Stimulated activated naive CD8-positive, alpha-beta T cell treated with anti-CD3 and anti-CD28 coated beads, Interleukin-15, amount 100 ng/mL, for 72 hours (primary cell): ENCODE measurements at regions not wholly inside any gene's neighbourhood (a gene's known extent, or its start where the extent isn't known, plus 50 kb on each side); places are given as distances from the start of the nearest gene placed in this dataset.

Source experiments
- ATAC-seq: fragments of 150-1000 bp; cut with Tn5 transposase; 2 replicates; pipeline ENCODE4 v1.10.0; 2021; ENCODE audit warnings: mild to moderate bottlenecking, moderate library complexity
- DNase-seq, 2 donors: peaks; one replicate each; pipeline ENCODE4 v3.0.0; 2021 to 2022
- H3K27ac Mint-ChIP-seq, 2 donors: one replicate each; pipeline ENCODE4 v1.8.0; 2022; ENCODE audit warnings: mild to moderate bottlenecking in 2 of 2, mixed read lengths in 2 of 2, moderate library complexity in 2 of 2
- H3K27me3 Mint-ChIP-seq: one replicate; pipeline ENCODE4 v1.8.0; 2022; ENCODE audit warnings: mixed read lengths
- H3K4me1 Mint-ChIP-seq: one replicate; pipeline ENCODE4 v1.8.0; 2022; ENCODE audit warnings: mild to moderate bottlenecking, mixed read lengths
- H3K4me3 Mint-ChIP-seq, 2 donors: one replicate each; pipeline ENCODE4 v1.8.0; 2022; ENCODE audit warnings: mild to moderate bottlenecking in 2 of 2, mixed read lengths in 2 of 2, moderate library complexity in 1 of 2
- H3K9me3 Mint-ChIP-seq, 2 donors: one replicate each; pipeline ENCODE4 v1.8.0; 2022; ENCODE audit warnings: mixed read lengths in 2 of 2

DNA sequence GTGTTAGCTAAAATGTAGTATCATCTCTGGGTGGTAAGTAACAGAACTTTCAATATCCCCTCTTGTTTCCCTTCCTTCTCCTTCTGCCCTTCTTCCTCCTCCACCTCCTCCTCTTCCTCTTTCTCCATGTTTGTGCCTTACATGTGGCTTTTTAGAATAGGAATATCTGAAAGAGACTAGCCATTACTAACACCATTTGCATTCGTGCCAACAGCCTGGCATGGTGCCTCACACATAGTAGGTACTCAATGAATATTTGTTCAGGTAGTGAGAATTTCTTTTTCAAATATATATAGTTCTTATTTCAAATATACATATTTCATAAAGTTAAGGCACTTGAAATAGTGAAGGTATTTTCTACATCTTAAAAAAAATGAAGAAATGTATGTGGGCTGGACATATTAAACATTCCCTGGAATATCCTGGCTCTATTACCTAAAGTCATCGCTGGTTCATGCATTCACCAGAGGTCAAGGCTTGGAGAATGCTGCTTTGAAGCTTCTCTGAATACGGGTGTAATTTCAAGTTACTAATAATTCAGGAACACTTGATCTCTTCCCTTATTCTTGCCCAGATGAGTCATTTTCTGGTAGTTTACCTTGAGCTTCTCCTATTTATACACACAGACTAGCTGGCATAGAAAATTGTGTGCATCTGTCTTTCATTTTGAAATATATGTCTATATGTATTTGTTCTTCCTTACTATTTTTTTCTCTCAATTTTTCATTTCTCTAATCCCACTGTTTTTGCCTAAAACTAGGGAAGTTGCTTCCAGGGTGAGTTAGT lies 319.4 kb downstream of the TGFB2 start:
- DNase-seq (no peak), ATAC-seq (no peak)
- no peak overlapping the region for H3K27ac Mint-ChIP-seq
- H3K4me3 Mint-ChIP-seq: no peak overlapping the region
- H3K4me1 Mint-ChIP-seq: no peaks in the 10 kb centered on the region
- no peaks in the 10 kb centered on the region for H3K9me3 Mint-ChIP-seq
- H3K27me3 Mint-ChIP-seq: no peaks in the 10 kb centered on the region

DNA sequence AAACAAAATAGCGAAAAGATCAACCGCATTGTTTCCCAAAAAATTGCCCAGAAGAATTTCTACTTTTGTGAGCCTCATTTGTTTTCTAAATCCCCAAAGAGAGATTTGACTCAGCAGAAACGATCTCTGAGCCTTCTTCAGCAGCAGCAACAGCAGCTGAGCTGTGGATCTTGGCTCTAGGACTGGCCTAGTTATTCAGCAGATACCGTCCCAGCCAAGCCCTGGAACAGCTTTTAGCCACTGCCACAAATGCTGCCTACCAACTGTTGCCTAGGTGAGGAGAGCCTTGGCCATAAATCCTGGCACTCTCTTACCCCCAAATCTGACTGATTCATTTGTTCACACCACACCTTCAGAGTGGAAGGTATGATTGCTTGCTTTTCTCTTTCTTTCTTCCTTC lies 320.1 kb downstream of the TGFB2 start:
- ATAC-seq (no peak), DNase-seq (no peak)
- no peaks in the 10 kb centered on the region for H3K4me1 Mint-ChIP-seq
- peaks cover 0 to 4% of the 10 kb centered on the region in 2 donors for H3K9me3 Mint-ChIP-seq
- no peaks in the 10 kb centered on the region for H3K27me3 Mint-ChIP-seq
- no peak overlapping the region for H3K4me3 Mint-ChIP-seq
- H3K27ac Mint-ChIP-seq: no peak overlapping the region

DNA sequence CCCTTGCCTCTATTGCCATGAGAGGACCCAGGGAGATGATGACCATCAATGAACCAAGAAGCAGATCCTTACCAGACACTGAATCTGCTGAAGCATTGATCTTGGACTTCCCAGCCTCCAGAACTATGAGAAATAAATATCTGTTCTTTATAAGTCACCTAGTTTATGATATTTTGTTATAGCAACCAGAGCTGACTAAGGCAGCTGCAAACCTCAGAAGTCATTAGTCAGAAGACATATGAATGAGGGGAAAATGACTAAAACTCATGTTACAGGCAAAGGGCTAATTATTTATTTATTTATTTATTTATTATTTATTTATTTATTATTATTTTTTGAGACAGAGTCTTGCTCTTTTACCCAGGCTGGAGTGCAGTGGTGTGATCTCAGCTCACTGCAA lies 321.1 kb downstream of the TGFB2 start:
- no peak for ATAC-seq
- H3K27me3 Mint-ChIP-seq: no peaks in the 10 kb centered on the region
- H3K27ac Mint-ChIP-seq: no peak overlapping the region
- no peaks in the 10 kb centered on the region for H3K4me1 Mint-ChIP-seq
- no peak overlapping the region for H3K4me3 Mint-ChIP-seq
- DNase-seq: no peak
- peaks cover 0 to 8% of the 10 kb centered on the region in 2 donors for H3K9me3 Mint-ChIP-seq

DNA sequence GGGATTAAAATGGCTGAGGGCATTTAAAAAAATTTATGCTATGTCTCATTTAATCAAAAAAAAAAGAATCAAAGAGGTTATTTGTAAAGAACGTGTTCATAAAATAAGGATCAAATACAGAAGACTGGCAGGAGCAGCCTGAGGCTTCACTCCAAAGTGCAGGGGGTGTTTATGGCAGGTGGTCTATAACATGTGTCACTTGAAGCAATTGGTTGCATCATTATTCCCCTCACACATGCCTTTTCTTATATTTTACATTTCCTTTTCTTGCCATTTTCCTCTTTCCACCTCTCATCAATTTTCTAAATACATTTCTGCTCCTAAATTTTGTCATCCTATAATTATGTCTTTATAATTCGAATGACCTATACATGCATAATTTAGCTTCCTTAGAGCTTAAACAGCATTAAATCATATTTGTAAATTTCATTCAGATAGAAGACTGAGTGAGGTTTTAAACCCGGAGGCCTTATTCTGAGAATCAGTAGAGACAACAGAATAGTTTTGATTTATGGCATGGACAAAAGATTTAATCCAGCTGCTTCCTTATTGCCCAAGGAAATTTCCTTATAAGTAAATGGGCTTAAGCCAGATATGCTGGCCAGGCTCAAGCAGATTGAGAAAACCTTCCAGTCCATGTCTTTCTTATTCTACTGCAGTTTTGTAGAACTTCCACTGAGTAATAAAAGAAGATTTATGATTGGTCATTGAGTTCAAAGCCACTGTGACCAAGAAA lies 322.8 kb downstream of the TGFB2 start:
- Mint-ChIP-seq H3K4me1 (no peaks in the 10 kb centered on the region), H3K27ac (no peak overlapping the region), H3K27me3 (no peaks in the 10 kb centered on the region), H3K4me3 (no peak overlapping the region), H3K9me3 (peaks cover 0 to 8% of the 10 kb centered on the region in 2 donors)
- DNase-seq (no peak), ATAC-seq (no peak)

DNA sequence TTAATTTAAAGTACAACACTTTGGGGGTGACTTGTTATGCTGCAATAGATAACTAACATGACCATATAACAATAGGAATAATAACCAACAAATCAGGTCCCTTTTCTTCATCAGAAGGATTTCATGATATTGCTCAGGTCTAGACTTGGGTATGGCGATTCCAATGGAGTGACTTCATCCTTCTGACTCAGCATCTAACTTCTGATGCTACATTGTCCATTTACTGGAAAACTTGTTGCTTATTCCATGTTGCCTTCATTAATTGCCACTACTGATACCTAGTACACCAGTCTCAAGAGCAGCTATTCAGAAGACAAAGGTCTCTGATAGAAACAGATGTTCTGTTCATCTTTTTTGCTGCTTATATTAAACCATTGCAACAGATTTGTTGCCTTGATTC lies 324.3 kb downstream of the TGFB2 start:
- no peak overlapping the region for H3K4me3 Mint-ChIP-seq
- ATAC-seq (no peak), DNase-seq (no peak)
- H3K27me3 Mint-ChIP-seq: no peaks in the 10 kb centered on the region
- H3K4me1 Mint-ChIP-seq: no peaks in the 10 kb centered on the region
- H3K9me3 Mint-ChIP-seq: peaks cover 0 to 8% of the 10 kb centered on the region in 2 donors
- H3K27ac Mint-ChIP-seq: no peak overlapping the region

DNA sequence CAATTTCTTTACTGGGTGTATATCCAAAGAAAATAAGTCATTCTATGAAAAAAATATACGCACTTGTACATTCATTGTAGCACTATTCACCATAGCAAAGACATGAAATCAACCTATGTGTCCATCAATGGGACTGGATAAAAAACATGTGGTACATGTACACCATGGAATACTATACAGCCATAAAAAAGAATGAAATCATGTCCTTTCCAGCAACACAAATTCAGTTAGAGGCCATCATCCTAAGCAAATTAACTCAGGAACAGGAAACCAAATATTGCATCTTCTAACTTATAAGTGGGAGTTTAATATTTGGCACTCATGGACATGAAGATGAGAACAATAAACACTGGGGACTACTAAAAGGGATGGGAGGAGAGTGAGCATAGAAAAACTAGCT lies 325.7 kb downstream of the TGFB2 start:
- DNase-seq: no peak
- Mint-ChIP-seq H3K4me1 (no peaks in the 10 kb centered on the region), H3K27me3 (no peaks in the 10 kb centered on the region), H3K9me3 (peaks cover 0 to 8% of the 10 kb centered on the region in 2 donors), H3K27ac (no peak overlapping the region), H3K4me3 (no peak overlapping the region)
- ATAC-seq: no peak

DNA sequence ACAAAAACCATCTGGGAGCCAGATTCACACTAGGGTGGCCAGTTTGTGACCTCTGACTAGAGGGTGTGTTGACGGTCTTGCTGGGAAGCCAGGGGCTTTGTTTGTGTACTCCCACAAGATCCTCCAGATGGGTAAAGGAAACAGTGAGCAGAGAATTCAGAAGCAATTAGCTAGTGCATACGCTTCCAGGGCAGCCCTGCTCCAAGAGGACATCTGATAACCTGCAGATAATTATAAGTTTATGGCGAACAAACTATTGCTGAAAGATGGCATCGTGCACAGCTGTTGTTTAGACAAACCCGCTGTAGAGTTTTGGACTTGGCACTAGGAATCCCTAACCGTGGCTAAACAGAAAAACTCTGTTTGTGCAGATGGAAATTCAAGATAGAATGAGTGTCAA lies 326.4 kb downstream of the TGFB2 start:
- Mint-ChIP-seq H3K27ac (no peak overlapping the region), H3K4me1 (no peaks in the 10 kb centered on the region), H3K4me3 (no peak overlapping the region), H3K9me3 (peaks cover 0 to 8% of the 10 kb centered on the region in 2 donors), H3K27me3 (no peaks in the 10 kb centered on the region)
- ATAC-seq (no peak), DNase-seq (no peak)

DNA sequence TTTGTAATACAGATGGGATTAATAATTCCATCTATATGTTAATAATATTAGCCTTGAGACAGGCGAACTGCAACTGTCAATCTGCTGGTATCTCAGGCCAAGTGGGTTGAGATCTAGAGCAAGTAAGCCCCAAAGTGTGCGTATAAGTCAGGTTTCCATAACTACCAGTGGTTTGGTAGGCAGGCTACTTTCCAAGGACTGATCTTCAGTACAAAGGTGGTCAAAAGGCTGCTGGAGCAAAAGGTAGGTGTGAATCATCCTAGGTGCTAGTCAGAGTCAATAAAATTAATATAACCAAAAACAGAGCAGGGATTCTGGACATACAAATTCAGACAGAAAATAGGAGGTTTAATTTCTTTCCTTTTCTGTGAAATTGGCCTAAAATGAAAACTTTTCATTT lies 328.0 kb downstream of the TGFB2 start:
- DNase-seq (no peak), ATAC-seq (no peak)
- no peak overlapping the region for H3K27ac Mint-ChIP-seq
- no peaks in the 10 kb centered on the region for H3K27me3 Mint-ChIP-seq
- peaks cover 0 to 8% of the 10 kb centered on the region in 2 donors for H3K9me3 Mint-ChIP-seq
- H3K4me1 Mint-ChIP-seq: no peaks in the 10 kb centered on the region
- H3K4me3 Mint-ChIP-seq: no peak overlapping the region

DNA sequence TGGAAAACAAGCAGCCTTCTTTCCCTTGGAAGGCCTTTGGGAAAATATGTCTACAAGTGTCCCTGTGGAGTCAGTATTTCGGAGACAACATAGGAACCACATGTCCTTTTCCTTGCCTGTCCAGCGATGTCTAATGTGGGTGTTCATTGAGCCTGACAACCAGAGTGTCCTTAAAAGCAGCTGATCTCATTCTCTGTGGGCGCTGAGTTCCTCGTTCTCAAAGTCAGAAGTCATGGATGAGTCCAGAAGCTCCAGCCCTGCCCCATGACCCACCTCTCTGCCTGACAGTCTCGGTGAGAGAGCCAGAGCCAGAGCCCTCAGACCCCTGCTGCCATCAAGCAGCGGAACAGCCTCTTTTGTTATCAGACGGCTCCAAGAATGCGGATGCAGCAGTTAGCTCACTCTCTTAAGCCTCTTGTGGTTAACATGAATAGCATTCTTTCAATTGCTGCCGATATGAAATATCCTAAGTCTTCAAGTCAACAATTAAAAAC lies 329.2 kb downstream of the TGFB2 start:
- Mint-ChIP-seq H3K4me3 (no peak overlapping the region), H3K4me1 (no peaks in the 10 kb centered on the region), H3K9me3 (peaks cover 0 to 8% of the 10 kb centered on the region in 2 donors), H3K27ac (no peak overlapping the region), H3K27me3 (no peaks in the 10 kb centered on the region)
- DNase-seq (no peak), ATAC-seq (no peak)

DNA sequence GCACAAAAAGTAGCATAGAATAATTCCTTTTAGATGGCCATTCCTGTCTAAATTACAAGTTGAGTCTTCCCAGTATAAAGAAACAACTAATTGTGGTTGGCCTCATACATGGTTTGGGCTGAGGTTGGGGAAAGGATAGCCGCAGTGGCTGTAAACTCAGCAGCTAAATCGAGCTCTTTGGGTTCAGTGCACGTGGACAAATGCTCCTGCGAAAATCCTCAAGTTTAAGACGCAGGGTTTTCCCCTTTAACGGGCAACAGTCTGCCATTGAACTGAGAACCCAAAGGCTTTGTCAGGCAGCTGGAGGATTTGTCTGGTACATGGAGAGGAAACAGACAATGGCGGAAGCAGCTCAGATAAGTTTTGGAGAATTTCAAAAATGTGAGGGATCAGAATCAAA lies 331.9 kb downstream of the TGFB2 start:
- H3K4me3 Mint-ChIP-seq: no peak overlapping the region
- no peaks in the 10 kb centered on the region for H3K4me1 Mint-ChIP-seq
- DNase-seq (no peak), ATAC-seq (no peak)
- no peaks in the 10 kb centered on the region for H3K27me3 Mint-ChIP-seq
- H3K27ac Mint-ChIP-seq: no peak overlapping the region
- H3K9me3 Mint-ChIP-seq: no peaks in the 10 kb centered on the region

DNA sequence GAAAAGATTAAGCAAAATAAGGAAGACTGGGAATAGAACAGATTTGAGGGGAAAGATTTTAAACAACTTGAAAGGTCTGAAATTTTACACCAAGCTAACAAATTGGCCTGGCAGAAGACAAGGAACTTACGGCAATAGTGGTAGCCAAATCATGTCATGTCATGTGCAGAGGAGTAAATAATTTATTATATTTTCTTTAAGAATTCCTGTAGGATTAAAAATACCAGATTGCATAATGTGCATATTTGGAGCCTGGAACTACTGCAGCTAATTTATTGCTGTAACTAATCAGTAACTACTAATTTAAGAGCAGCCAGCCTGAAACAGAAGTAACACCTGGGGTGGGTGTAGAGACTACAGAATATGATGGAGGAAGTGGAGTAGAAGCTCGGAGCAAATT lies 334.3 kb downstream of the TGFB2 start:
- ATAC-seq (no peak), DNase-seq (no peak)
- Mint-ChIP-seq H3K27me3 (no peaks in the 10 kb centered on the region), H3K27ac (no peak overlapping the region), H3K4me3 (no peak overlapping the region), H3K9me3 (no peaks in the 10 kb centered on the region), H3K4me1 (no peaks in the 10 kb centered on the region)

DNA sequence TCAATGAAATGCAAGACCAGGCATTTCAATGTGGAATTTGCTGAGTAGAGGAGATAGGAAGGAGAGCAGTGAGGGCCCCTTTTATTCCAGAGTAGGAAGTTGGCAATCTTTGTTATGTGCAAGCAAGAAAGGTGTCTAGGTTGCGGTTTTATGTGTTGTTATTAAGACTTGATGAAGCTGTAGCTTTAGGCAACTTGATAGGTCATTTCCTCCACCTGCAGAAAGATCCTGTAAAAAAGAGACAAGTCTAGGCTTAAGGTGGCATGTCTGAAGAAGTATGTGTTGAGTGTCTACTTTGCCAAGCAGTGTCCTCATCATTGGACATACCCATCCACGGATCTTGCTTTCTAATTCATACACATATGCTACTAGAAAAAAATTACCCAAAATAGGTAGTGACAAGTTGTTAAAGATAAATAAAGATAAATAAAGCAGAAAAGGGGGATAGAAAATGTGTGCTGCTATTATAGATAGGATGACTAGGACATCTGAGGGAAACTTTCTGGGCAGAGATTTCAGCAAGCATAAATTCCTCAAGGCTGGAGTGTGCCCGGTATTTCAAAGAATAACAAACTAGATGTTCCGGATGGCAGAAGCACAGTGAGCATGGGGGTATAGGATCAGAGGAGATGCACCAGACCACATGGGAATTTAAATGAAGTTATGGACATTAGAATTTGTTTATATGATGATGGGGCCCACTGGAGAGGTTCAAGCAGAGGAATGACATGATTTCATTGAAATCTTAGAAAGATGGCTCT lies 335.0 kb downstream of the TGFB2 start:
- Mint-ChIP-seq H3K4me1 (no peaks in the 10 kb centered on the region), H3K9me3 (no peaks in the 10 kb centered on the region), H3K27ac (no peak overlapping the region), H3K27me3 (no peaks in the 10 kb centered on the region), H3K4me3 (no peak overlapping the region)
- ATAC-seq (no peak), DNase-seq (no peak)

DNA sequence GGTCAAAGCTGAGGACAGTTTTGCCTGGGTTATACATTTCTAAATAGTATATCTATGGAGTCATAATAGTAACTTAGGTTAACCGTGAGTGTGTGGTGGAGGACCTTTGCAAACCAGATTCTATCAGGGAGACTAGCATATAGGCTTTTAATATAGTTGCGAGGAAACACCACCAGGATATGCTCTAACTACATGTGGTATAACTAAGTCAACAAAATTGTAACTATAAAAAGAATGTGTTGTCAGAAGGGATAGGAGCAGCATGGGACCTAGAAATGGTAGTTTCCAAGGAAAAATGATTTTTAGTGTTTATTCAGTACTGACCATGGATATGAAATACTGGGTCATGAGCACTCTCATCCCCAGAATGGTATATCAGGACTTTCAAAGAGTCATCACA lies 338.1 kb downstream of the TGFB2 start:
- Mint-ChIP-seq H3K9me3 (peaks cover 0 to 7% of the 10 kb centered on the region in 2 donors), H3K27me3 (no peaks in the 10 kb centered on the region), H3K4me3 (no peak overlapping the region), H3K4me1 (no peaks in the 10 kb centered on the region), H3K27ac (no peak overlapping the region)
- ATAC-seq (no peak), DNase-seq (no peak)

DNA sequence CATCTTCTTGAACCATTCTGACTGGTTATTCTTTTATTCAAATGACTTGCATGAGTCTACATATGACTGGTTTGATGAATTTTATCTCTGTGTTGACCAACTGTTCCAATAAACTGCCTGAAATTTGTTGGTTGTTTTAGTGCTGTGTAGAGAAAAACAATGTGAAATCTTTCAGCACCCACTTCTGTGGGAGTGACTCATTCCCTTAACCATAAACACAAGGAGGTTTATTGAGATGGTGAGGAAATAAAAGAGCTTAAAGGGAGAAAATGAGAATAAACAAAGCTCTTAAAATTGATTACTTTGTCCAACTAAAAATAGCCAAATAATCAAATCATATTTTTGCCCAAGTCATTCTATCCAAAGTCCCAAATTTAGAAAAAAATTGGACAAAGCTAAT lies 341.1 kb downstream of the TGFB2 start:
- no peak overlapping the region for H3K27ac Mint-ChIP-seq
- DNase-seq (no peak), ATAC-seq (no peak)
- peaks cover 0 to 7% of the 10 kb centered on the region in 2 donors for H3K9me3 Mint-ChIP-seq
- H3K4me3 Mint-ChIP-seq: no peak overlapping the region
- H3K4me1 Mint-ChIP-seq: no peaks in the 10 kb centered on the region
- no peaks in the 10 kb centered on the region for H3K27me3 Mint-ChIP-seq

DNA sequence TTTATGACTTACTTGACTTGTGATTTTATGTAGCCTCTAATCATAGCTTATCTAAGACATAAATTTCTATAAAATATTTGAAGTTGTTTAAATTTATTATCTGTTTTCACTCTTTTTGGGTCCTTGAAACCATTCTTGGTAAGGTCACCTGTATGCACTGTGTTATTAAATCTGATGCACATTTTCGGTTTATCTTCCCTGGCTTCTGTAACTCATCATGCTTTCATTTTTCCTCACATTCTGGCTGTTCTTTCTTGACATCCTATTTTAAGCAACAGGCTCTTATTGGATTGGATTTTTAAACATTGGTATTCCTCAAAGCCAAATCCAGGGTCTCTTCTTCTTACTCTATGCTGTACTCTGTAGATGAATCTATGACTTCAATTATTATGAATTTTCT lies 341.6 kb downstream of the TGFB2 start:
- Mint-ChIP-seq H3K27me3 (no peaks in the 10 kb centered on the region), H3K4me3 (no peak overlapping the region), H3K9me3 (peaks cover 0 to 7% of the 10 kb centered on the region in 2 donors), H3K27ac (no peak overlapping the region), H3K4me1 (no peaks in the 10 kb centered on the region)
- DNase-seq: no peak
- ATAC-seq: no peak

DNA sequence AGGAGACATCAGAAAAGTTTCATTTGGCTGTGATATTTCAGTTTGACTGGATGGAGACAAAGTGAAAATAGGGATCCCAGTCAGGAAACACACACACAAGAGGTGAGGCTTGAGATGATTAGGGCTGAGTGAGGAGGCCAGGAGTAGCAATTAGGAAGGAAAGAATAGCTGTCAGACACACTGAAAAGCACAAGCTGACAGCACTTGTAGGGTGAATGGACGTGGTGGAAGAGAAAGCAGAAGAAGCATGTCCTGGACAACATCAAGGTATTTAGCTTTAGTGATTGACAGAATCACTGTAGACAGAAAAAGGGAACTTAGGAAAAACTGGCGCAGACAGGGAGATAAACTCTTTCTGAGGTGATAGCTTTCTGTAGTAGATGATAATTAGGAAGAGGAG lies 347.7 kb downstream of the TGFB2 start:
- no peak for DNase-seq
- Mint-ChIP-seq H3K9me3 (peaks cover 0 to 2% of the 10 kb centered on the region in 2 donors), H3K27ac (no peak overlapping the region), H3K4me1 (no peaks in the 10 kb centered on the region), H3K27me3 (no peaks in the 10 kb centered on the region), H3K4me3 (no peak overlapping the region)
- ATAC-seq: no peak
